OCI-LY7 (cell line): ENCODE measurements at regions not wholly inside any gene's neighbourhood (a gene's known extent, or its start where the extent isn't known, plus 50 kb on each side); places are given as distances from the start of the nearest gene placed in this dataset.

ENCODE experiments used
- BruUV-seq: library from RNA; stranded (reverse); fragments of 400-500 nt; replicated peaks from 2 replicates; lab custom pipeline; 2021; lab: Mats Ljungman, UMichigan
- CTCF ChIA-PET: fragments of 300-600 bp; sonication (Branson Sonifier 250); formaldehyde crosslinking; loops from one replicate; lab custom pipeline; 2022; ENCODE audit warnings: antibody characterized with exemption; ENCODE audit not compliant: unreplicated experiment; lab: Charles Lee
- POLR2A ChIA-PET: fragments of 300-600 bp; sonication (Branson Sonifier 250); formaldehyde crosslinking; loops from one replicate; lab custom pipeline; 2022; ENCODE audit warnings: antibody characterized with exemption; lab: Charles Lee
- DNase-seq: peaks from one replicate; pipeline ENCODE4 v3.0.0-alpha.2; 2015; ENCODE audit warnings: low spot score
- H2AFZ ChIP-seq: fragments of 200-600 bp; sonication (generic), shearing (Covaris generic); 2 replicates; pipeline ENCODE4 v1.6.1; 2014; ENCODE audit warnings: mild to moderate bottlenecking, antibody characterized with exemption, low read length, moderate library complexity
- H3K27ac ChIP-seq: fragments of 200-600 bp; sonication (generic); 2 replicates; pipeline ENCODE4 v1.5.1; 2014; ENCODE audit warnings: mixed run types, low read depth, mild to moderate bottlenecking, moderate library complexity, low read length, inconsistent platforms; ENCODE audit not compliant: poor library complexity, severe bottlenecking
- H3K36me3 ChIP-seq: fragments of 200-600 bp; sonication (generic); 2 replicates; pipeline ENCODE4 v1.6.1; 2014; ENCODE audit warnings: mild to moderate bottlenecking, antibody characterized with exemption, low read length, moderate library complexity, mixed read lengths; ENCODE audit not compliant: insufficient read depth
- H3K4me1 ChIP-seq: fragments of 200-600 bp; sonication (generic); 2 replicates; pipeline ENCODE4 v1.5.1; 2014; ENCODE audit warnings: mild to moderate bottlenecking, low read length; ENCODE audit not compliant: insufficient read depth, poor library complexity, severe bottlenecking
- H3K4me2 ChIP-seq: fragments of 200-600 bp; sonication (generic); 2 replicates; pipeline ENCODE4 v1.6.1; 2014; ENCODE audit warnings: mild to moderate bottlenecking, low read length
- H3K4me3 ChIP-seq: fragments of 200-600 bp; sonication (generic); 2 replicates; pipeline ENCODE4 v1.5.1; 2014; ENCODE audit warnings: mild to moderate bottlenecking, low read depth, low read length; ENCODE audit not compliant: poor library complexity, severe bottlenecking
- H3K79me2 ChIP-seq: fragments of 200-600 bp; sonication (generic); 2 replicates; pipeline ENCODE4 v1.6.1; 2016; ENCODE audit warnings: low read depth, mild to moderate bottlenecking, low read length, moderate library complexity, mixed read lengths; ENCODE audit not compliant: insufficient read depth
- H3K9me2 ChIP-seq: fragments of 200-600 bp; sonication (generic); 2 replicates; pipeline ENCODE4 v1.6.1; 2016; ENCODE audit warnings: mild to moderate bottlenecking, low read length, mixed read lengths; ENCODE audit not compliant: insufficient read depth
- H3K9me3 ChIP-seq: fragments of 200-600 bp; sonication (generic); 2 replicates; pipeline ENCODE4 v1.6.1; 2014; ENCODE audit warnings: mild to moderate bottlenecking, mixed run types, low read length, mixed read lengths
- H4K20me1 ChIP-seq: fragments of 200-600 bp; sonication (generic); 2 replicates; pipeline ENCODE4 v1.6.1; 2014; ENCODE audit warnings: mild to moderate bottlenecking, antibody characterized with exemption, low read length, moderate library complexity, mixed read lengths; ENCODE audit not compliant: insufficient read depth
- CTCF ChIP-seq: fragments of 200-600 bp; sonication (generic); conservative IDR thresholded peaks from 2 replicates; pipeline ENCODE4 v1.5.1; 2014; ENCODE audit warnings: mild to moderate bottlenecking, antibody characterized with exemption, low read length, moderate library complexity, mixed read lengths
- EZH2phosphoT487 ChIP-seq: fragments of 200-600 bp; sonication (generic); IDR thresholded peaks from 2 replicates; pipeline ENCODE4 v1.6.1; 2018; ENCODE audit warnings: low read depth, borderline replicate concordance, mild to moderate bottlenecking, mixed run types, antibody characterized with exemption, low read length, moderate library complexity, mixed read lengths
- intact Hi-C: fragments of 100-400 bp; cut with micrococcal nuclease; formaldehyde crosslinking; loops from one replicate; pipeline ENCODE4 v1.10.0; 2022; ENCODE audit not compliant: unreplicated experiment

GRCh38 chr9:91085517-91086291 is 276.0 kb downstream of the AUH start:
- no peak overlapping the region for H2AFZ ChIP-seq
- DNase-seq, result no peak
- H3K4me3 ChIP-seq, result no peak overlapping the region
- H3K9me2 ChIP-seq, result no peaks in the 10 kb centered on the region
- no peak overlapping the region for H3K27ac ChIP-seq
- intact Hi-C loops, result loop anchor here (10.0 kb wide), 1 partner anchor 171 kb away; no protein-coding TSS in a partner anchor
- H3K36me3 ChIP-seq, result no peaks in the 10 kb centered on the region
- ChIA-PET CTCF (no interaction called here), POLR2A (interaction anchor here (0.7 kb wide), 1 partner anchor 341 kb away, joined by 3 read pairs; no protein-coding TSS in a partner anchor)
- no peaks in the 10 kb centered on the region for H4K20me1 ChIP-seq
- no peaks in the 10 kb centered on the region for H3K9me3 ChIP-seq
- no peaks in the 10 kb centered on the region for H3K79me2 ChIP-seq
- no peak for TF ChIP-seq EZH2phosphoT487
- no peak for TF ChIP-seq CTCF
- H3K4me1 ChIP-seq, result no peaks in the 10 kb centered on the region
- BruUV-seq, result no TSS peak
- H3K4me2 ChIP-seq, result no peak overlapping the region

GRCh38 chr9:91086657-91087461 is 274.9 kb downstream of the AUH start:
- H3K4me3 ChIP-seq, result no peak overlapping the region
- H3K4me2 ChIP-seq, result no peak overlapping the region
- H3K9me3 ChIP-seq, result no peaks in the 10 kb centered on the region
- no peaks in the 10 kb centered on the region for H3K9me2 ChIP-seq
- ChIA-PET CTCF (no interaction called here), POLR2A (interaction anchor here (0.6 kb wide), 2 partner anchors 10 to 178 kb away, joined by 3 read pairs; no protein-coding TSS in a partner anchor)
- no peaks in the 10 kb centered on the region for H3K79me2 ChIP-seq
- no peaks in the 10 kb centered on the region for H3K4me1 ChIP-seq
- no peak overlapping the region for H3K27ac ChIP-seq
- no peak overlapping the region for H2AFZ ChIP-seq
- intact Hi-C loops, result loop anchor here (10.0 kb wide), 1 partner anchor 172 kb away; no protein-coding TSS in a partner anchor
- no peaks in the 10 kb centered on the region for H3K36me3 ChIP-seq
- no peak for TF ChIP-seq CTCF
- no peak for TF ChIP-seq EZH2phosphoT487
- BruUV-seq, result no TSS peak
- H4K20me1 ChIP-seq, result no peaks in the 10 kb centered on the region
- DNase-seq, result no peak
